GM18511 (cell line): ENCODE measurements at regions not wholly inside any gene's neighbourhood (a gene's known extent, or its start where the extent isn't known, plus 50 kb on each side); places are given as distances from the start of the nearest gene placed in this dataset.

Experiments used
- ATAC-seq: cut with Tn5 transposase; IDR thresholded peaks from one replicate; pipeline ENCODE4 v1.9.1; 2021; ENCODE audit warnings: mild to moderate bottlenecking, moderate library complexity; ENCODE audit not compliant: unreplicated experiment

DNA sequence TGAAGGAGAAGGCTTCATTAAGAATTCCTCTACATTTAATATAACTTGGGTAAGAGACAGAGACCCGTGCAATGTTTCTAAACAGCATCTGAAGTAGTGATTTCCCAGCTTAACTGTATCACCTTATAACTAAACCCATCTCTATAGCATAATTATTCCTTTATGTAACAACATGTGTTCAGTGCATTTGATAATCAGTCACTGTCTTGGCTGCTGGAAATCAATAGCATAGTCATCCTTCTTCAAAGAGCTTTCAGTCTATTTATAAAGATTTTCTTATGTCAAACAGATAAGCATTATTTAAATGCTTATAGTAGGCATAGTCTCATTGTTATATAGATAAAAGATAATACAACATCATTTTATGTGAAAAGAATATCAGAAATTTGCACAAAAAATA lies 80.1 kb upstream of the TYRP1 start:
- no peak for ATAC-seq

GRCh38 chr9:12614488-12614887 lies 78.7 kb upstream of the TYRP1 start:
- ATAC-seq = no peak

DNA sequence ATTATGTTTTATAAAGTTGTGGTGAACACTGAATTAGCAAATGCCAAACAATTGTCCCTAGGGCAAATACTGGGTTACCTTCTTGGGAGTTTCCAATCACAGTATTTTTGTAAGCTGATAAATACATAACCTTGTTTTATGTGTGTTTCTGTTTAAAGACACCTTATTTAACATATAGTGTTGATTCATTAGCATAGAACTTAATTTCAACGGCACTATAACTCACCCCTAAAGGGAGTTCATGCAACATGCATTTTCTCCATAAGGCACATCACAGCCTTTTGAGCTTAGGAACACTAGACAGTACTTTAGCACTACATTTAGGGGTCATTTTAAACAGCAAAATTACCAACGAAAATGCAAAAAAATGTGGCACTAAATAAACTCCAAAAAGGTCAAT lies 74.2 kb upstream of the TYRP1 start:
- ATAC-seq = no peak

DNA sequence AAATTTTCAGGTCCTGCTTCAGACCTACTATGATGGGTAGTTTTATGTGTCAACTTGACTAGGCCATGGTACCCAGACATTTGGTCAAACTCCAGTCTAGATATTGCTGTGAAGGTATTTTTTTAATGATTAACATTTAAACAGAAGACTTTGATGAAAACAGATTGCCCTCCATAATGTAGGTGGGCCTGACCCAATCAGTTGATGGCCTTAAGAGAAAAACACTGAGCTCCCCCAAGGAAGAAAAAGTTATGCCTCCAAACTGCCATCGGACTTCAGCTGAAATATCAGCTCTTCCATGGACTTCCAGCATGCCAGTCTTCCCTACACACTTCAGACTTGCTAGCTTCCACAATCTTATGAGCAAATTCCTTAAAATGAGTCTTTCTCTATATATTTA lies 67.3 kb upstream of the TYRP1 start:
- no peak for ATAC-seq

DNA sequence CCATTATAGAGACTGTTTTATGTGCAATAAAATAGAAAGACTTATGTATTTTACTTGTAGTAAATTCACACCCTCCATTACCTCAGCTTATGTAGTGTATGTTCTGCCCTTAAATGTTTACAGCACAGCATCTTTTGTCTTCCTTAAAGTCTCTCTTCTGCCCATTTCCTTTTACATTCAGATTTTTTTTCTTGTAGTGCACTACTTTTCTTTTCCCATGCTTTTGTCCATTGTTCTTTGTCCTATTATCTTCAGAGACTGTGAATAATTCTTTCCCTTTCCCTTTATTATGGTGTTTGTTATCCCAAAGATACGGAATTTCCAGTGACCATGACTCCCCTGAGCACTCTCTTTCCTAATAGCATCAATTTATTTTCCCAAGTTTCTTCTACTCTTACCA lies 66.1 kb upstream of the TYRP1 start:
- no peak for ATAC-seq

DNA sequence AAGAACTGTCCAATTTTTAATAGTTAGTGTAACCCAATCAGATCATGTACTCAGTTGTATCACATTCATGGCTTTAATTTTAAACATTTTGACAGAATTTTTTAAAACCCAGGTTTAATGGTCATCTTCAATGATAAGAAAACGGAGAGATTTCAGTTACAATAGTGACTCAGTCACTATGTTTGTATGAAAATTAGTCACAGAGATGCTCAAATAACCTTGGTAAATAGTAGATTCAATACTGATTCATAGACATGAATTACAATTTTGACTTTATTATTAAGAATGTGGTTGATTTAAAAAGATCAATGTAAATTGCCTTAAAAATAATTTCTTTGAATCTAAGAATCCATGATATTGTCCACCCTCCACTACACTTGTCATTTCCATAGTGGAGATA lies 64.6 kb upstream of the TYRP1 start:
- ATAC-seq = no peak

GRCh38 chr9:12629067-12629466 lies 64.1 kb upstream of the TYRP1 start:
- ATAC-seq = no peak

- ATAC-seq = no peak
Observed at GRCh38 chr9:12631866-12632265, 61.3 kb upstream of the TYRP1 start.

DNA sequence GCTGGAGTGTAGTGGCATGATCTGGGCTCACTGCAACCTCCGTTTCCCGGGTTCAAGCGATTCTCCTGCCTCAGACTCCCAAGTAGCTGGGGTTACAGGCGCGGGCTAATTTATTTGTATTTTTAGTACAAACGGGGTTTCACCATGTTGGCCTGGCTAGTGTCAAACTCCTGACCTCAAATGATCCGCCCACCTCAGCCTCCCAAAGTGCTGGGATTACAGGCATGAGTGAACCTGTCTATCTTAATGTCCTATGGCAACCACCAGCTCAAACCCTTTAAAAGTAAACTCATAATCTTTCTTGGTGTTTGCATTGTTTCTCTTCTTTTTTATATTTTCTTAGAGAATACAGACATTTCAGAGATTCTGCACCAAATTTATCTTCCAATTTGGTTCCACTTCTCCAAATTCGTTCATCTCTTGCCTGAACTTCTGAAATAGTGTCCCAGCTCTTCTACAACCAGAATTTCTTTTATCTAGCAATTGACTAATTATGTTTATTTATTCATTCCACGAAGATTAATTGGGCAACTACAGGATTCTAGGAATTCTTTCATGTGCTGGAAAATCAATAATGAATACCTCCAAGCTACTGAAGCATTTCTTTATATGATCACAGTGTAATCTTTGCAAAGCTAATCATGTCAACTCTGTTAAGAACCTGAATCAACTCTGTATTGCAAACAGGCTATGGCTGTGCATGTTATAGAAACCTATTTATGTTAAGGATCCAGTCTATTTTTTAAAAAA lies 60.0 kb upstream of the TYRP1 start:
- ATAC-seq = no peak

GRCh38 chr9:12640016-12640587 lies 53.1 kb upstream of the TYRP1 start:
- no peak for ATAC-seq

DNA sequence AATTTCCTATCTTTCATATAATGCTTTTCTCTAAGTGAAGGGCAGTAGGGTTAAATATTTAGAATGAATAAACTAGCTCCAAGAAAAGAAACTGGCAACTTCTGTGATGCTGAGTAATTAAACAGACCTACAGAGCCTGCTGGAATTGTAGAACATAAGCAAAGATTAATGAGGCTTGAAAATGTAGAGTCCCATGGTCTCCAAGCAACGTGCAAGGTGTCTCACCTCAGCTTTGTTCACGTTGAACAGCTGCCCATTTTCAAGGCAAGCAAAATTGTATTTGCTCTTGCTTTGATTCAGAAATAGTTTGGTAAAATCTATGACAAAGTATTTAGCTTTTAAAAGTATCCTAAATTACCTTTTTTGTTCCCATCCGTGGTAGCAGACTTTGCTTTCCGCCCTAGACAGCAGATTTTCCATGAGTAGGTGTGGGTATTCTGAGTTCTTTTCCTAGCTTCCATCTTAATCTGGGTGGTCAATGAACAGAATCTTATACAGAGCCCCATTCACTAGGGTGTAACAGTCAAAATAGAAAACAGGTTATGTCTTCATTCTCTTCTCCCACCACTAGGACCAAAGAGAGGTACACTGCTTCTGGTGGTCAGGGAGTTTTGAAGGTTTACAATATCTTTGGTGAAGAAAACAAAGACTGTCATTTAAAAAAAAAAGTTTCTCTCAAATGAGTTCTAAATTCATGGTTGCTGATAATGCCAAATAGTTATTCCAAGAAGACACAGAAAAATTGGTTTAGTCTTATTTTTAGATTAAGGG lies 52.1 kb upstream of the TYRP1 start:
- ATAC-seq = no peak
